ENCODE measurements at regions not wholly inside any gene's neighbourhood (a gene's known extent, or its start where the extent isn't known, plus 50 kb on each side); places are given as distances from the start of the nearest gene placed in this dataset.
"Not testable (repeated sequence)": the region's sequence is repeated elsewhere in the genome, so short reads cannot be mapped to it uniquely, and the experiment has no call there.

DNA sequence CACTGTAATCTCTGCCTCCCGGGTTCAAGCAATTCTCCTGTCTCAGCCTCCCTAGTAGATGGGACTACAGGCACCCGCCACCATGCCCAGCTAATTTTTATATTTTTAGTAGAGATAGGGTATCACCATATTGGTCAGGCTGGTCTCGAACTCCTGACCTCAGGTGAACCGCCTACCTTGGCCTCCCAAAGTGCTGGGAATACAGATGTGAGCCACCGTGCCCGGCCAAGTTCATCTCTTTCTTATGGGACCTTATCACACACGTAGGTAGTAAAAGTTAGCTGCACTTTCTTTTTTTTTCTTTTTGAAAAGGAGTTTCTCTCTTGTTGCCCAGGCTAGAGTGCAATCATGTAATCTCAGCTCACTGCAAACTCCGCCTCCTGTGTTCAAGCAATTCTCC, 569.9 kb upstream of the CNTNAP5 start:
- not testable (repeated sequence) for H2AK5ac ChIP-seq (ENCODE audit: low read length); H3K18ac ChIP-seq (ENCODE audit: low read length); H4K5ac ChIP-seq (ENCODE audit: low read length); H3K27ac ChIP-seq (ENCODE audit: low read depth, low read length); H3K4me2 ChIP-seq (ENCODE audit: low read length); H3K4me3 ChIP-seq (ENCODE audit: low read length); DNase-seq; H3K23ac ChIP-seq (ENCODE audit: low read length); H2BK5ac ChIP-seq (ENCODE audit: low read length); H4K8ac ChIP-seq (ENCODE audit: low read depth, low read length); H3K4ac ChIP-seq (ENCODE audit: low read depth, low read length); H3K9ac ChIP-seq (ENCODE audit: low read length); H2BK120ac ChIP-seq (ENCODE audit: low read depth, low read length); H3K79me2 ChIP-seq (ENCODE audit: control insufficient read depth, insufficient read depth, low read length); H3K27me3 ChIP-seq (ENCODE audit: insufficient read depth, low read length, poor library complexity); H3K56ac ChIP-seq (ENCODE audit: low read length); H3K36me3 ChIP-seq (ENCODE audit: control insufficient read depth, insufficient read depth, low read length); H3K4me1 ChIP-seq (ENCODE audit: control insufficient read depth, low read depth, low read length); H2BK15ac ChIP-seq (replicated peaks; ENCODE audit: low read depth); H3K79me1 ChIP-seq (ENCODE audit: low read length)
- no CpG with 5 or more reads among the region's 8 CpGs for whole genome bisulfite sequencing (ENCODE audit: extremely low coverage, insufficient coverage, low lambda C conversion rate)

DNA sequence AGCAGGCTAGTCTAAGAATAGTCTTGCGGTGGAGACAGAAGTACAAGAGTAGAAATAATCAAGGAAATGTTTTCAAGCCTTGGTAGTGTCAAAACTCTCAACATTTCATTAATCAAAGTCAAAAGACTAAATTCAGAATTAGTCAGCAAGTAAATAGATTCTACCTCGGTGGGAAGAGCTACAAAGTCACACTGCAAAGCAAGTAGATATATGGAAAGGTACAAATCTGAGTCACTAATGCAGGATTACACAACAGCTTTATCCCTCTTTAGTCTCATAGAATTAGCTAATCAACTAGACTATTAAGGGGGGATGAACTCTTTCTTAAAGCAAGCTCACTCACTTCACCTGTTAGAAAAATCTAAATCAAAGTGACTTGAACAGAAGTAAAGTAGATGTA, 568.7 kb upstream of the CNTNAP5 start:
- Histone ChIP-seq H3K79me1 (ENCODE audit: low read length) (no peaks in the 10 kb centered on the region), H2BK5ac (ENCODE audit: low read length) (no peak overlapping the region), H4K5ac (ENCODE audit: low read length) (no peak overlapping the region), H3K36me3 (ENCODE audit: control insufficient read depth, insufficient read depth, low read length) (no peaks in the 10 kb centered on the region), H2AK5ac (ENCODE audit: low read length) (no peak overlapping the region), H3K56ac (ENCODE audit: low read length) (no peak overlapping the region), H3K4me2 (ENCODE audit: low read length) (no peak overlapping the region), H3K23ac (ENCODE audit: low read length) (no peak overlapping the region), H4K8ac (ENCODE audit: low read depth, low read length) (no peak overlapping the region), H3K9ac (ENCODE audit: low read length) (no peak overlapping the region), H2BK15ac (replicated peaks; ENCODE audit: low read depth) (no peak overlapping the region), H3K18ac (ENCODE audit: low read length) (no peak overlapping the region), H3K79me2 (ENCODE audit: control insufficient read depth, insufficient read depth, low read length) (no peaks in the 10 kb centered on the region), H3K4me1 (ENCODE audit: control insufficient read depth, low read depth, low read length) (no peaks in the 10 kb centered on the region), H2BK120ac (ENCODE audit: low read depth, low read length) (no peak overlapping the region), H3K4ac (ENCODE audit: low read depth, low read length) (no peak overlapping the region), H3K4me3 (ENCODE audit: low read length) (no peak overlapping the region), H3K27me3 (ENCODE audit: insufficient read depth, low read length, poor library complexity) (no peaks in the 10 kb centered on the region), H3K27ac (ENCODE audit: low read depth, low read length) (no peak overlapping the region)
- DNase-seq = no peak
- WGBS (ENCODE audit: extremely low coverage, insufficient coverage, low lambda C conversion rate) = no CpG with 5 or more reads among the region's 2 CpGs

DNA sequence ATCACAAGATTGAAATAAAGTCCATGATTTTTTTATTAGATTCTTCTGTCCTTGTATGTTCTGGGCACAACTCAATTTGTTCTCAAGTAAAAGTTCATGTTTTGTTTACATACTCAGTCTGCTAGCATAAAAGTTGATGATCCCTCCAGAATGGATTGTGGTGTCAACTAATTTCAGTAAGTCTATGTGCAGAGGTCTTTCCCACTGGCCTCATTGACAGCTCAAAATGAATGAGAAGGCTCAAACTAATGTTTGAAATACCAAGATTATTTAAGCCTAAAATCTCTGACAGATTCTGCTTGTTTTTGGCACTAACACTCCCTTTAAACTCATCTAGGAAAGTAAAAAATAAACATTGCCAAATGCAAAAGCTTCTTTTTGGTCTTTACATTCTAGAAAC, 561.2 kb upstream of the CNTNAP5 start:
- H3K18ac ChIP-seq (ENCODE audit: low read length) = no peak overlapping the region
- H3K79me2 ChIP-seq (ENCODE audit: control insufficient read depth, insufficient read depth, low read length) = no peaks in the 10 kb centered on the region
- no peak overlapping the region for H2AK5ac ChIP-seq (ENCODE audit: low read length)
- no peak overlapping the region for H3K23ac ChIP-seq (ENCODE audit: low read length)
- no peaks in the 10 kb centered on the region for H3K36me3 ChIP-seq (ENCODE audit: control insufficient read depth, insufficient read depth, low read length)
- no peak overlapping the region for H3K4me2 ChIP-seq (ENCODE audit: low read length)
- no peak overlapping the region for H2BK15ac ChIP-seq (replicated peaks; ENCODE audit: low read depth)
- H3K4ac ChIP-seq (ENCODE audit: low read depth, low read length) = no peak overlapping the region
- no peak overlapping the region for H3K27ac ChIP-seq (ENCODE audit: low read depth, low read length)
- no peaks in the 10 kb centered on the region for H3K79me1 ChIP-seq (ENCODE audit: low read length)
- no peak overlapping the region for H2BK5ac ChIP-seq (ENCODE audit: low read length)
- H3K9ac ChIP-seq (ENCODE audit: low read length) = no peak overlapping the region
- H3K27me3 ChIP-seq (ENCODE audit: insufficient read depth, low read length, poor library complexity) = no peaks in the 10 kb centered on the region
- H2BK120ac ChIP-seq (ENCODE audit: low read depth, low read length) = no peak overlapping the region
- no peak overlapping the region for H3K56ac ChIP-seq (ENCODE audit: low read length)
- no peak overlapping the region for H4K5ac ChIP-seq (ENCODE audit: low read length)
- H3K4me1 ChIP-seq (ENCODE audit: control insufficient read depth, low read depth, low read length) = no peaks in the 10 kb centered on the region
- DNase-seq = no peak
- H4K8ac ChIP-seq (ENCODE audit: low read depth, low read length) = no peak overlapping the region
- no peak overlapping the region for H3K4me3 ChIP-seq (ENCODE audit: low read length)

DNA sequence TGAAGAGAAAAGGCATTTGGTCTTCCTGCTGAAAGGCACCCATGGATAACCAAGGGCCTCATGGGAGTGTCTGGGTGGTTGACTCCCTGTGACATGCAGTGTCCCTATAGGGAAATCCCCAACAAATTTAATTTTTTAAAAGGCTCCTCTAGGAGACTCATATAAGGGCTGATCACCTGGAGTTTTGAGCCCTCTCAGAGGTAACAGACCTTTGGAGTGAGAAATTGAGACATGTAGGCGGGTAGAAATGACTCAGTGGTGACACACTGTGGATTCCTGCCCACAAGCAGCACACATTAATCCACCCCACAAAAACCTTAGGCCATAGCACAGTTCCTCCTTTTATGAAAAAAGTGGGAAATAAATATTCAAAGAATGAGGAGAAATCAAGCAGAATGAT, 557.0 kb upstream of the CNTNAP5 start:
- WGBS (ENCODE audit: extremely low coverage, insufficient coverage, low lambda C conversion rate) = no CpG with 5 or more reads among the region's 1 CpG
- no peak overlapping the region for H4K8ac ChIP-seq (ENCODE audit: low read depth, low read length)
- H2BK15ac ChIP-seq (replicated peaks; ENCODE audit: low read depth) = no peak overlapping the region
- no peak overlapping the region for H3K4ac ChIP-seq (ENCODE audit: low read depth, low read length)
- H2BK120ac ChIP-seq (ENCODE audit: low read depth, low read length) = no peak overlapping the region
- no peak overlapping the region for H2BK5ac ChIP-seq (ENCODE audit: low read length)
- H3K4me2 ChIP-seq (ENCODE audit: low read length) = no peak overlapping the region
- DNase-seq = no peak
- H3K4me3 ChIP-seq (ENCODE audit: low read length) = no peak overlapping the region
- H3K18ac ChIP-seq (ENCODE audit: low read length) = no peak overlapping the region
- H3K79me1 ChIP-seq (ENCODE audit: low read length) = no peaks in the 10 kb centered on the region
- H3K27ac ChIP-seq (ENCODE audit: low read depth, low read length) = no peak overlapping the region
- H3K4me1 ChIP-seq (ENCODE audit: control insufficient read depth, low read depth, low read length) = no peaks in the 10 kb centered on the region
- no peak overlapping the region for H2AK5ac ChIP-seq (ENCODE audit: low read length)
- no peak overlapping the region for H4K5ac ChIP-seq (ENCODE audit: low read length)
- no peak overlapping the region for H3K9ac ChIP-seq (ENCODE audit: low read length)
- no peak overlapping the region for H3K23ac ChIP-seq (ENCODE audit: low read length)
- H3K27me3 ChIP-seq (ENCODE audit: insufficient read depth, low read length, poor library complexity) = no peaks in the 10 kb centered on the region
- no peaks in the 10 kb centered on the region for H3K79me2 ChIP-seq (ENCODE audit: control insufficient read depth, insufficient read depth, low read length)
- H3K36me3 ChIP-seq (ENCODE audit: control insufficient read depth, insufficient read depth, low read length) = no peaks in the 10 kb centered on the region
- H3K56ac ChIP-seq (ENCODE audit: low read length) = no peak overlapping the region

DNA sequence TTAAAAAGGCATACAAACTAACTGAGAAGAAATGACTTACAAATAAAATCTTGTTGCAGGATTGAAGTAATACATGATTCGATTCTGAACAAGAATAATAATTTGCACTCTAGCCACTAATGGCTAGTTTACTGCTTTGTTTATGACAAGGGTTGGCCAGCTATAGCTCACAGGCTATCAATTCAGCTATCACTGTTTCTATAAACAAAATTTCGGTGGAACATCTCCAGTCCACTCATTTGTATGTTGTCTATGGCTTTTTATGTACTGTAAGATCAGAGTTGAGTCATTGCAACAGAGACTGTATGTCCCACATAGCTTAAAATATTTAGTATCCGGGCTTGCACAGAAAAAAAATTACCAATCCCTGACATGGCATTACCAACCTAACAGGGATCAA, 543.7 kb upstream of the CNTNAP5 start:
- Histone ChIP-seq H3K9ac (ENCODE audit: low read length) (no peak overlapping the region), H3K79me1 (ENCODE audit: low read length) (no peaks in the 10 kb centered on the region), H4K5ac (ENCODE audit: low read length) (no peak overlapping the region), H2AK5ac (ENCODE audit: low read length) (no peak overlapping the region), H3K27ac (ENCODE audit: low read depth, low read length) (no peak overlapping the region), H3K4ac (ENCODE audit: low read depth, low read length) (no peak overlapping the region), H3K23ac (ENCODE audit: low read length) (no peak overlapping the region), H3K4me1 (ENCODE audit: control insufficient read depth, low read depth, low read length) (no peaks in the 10 kb centered on the region), H4K8ac (ENCODE audit: low read depth, low read length) (no peak overlapping the region), H3K4me3 (ENCODE audit: low read length) (no peak overlapping the region), H3K4me2 (ENCODE audit: low read length) (no peak overlapping the region), H2BK5ac (ENCODE audit: low read length) (no peak overlapping the region), H2BK15ac (replicated peaks; ENCODE audit: low read depth) (no peak overlapping the region), H3K79me2 (ENCODE audit: control insufficient read depth, insufficient read depth, low read length) (no peaks in the 10 kb centered on the region), H3K56ac (ENCODE audit: low read length) (no peak overlapping the region), H3K27me3 (ENCODE audit: insufficient read depth, low read length, poor library complexity) (no peaks in the 10 kb centered on the region), H3K18ac (ENCODE audit: low read length) (no peak overlapping the region), H2BK120ac (ENCODE audit: low read depth, low read length) (no peak overlapping the region), H3K36me3 (ENCODE audit: control insufficient read depth, insufficient read depth, low read length) (no peaks in the 10 kb centered on the region)
- no peak for DNase-seq
- WGBS (ENCODE audit: extremely low coverage, insufficient coverage, low lambda C conversion rate) = no CpG with 5 or more reads among the region's 3 CpGs

DNA sequence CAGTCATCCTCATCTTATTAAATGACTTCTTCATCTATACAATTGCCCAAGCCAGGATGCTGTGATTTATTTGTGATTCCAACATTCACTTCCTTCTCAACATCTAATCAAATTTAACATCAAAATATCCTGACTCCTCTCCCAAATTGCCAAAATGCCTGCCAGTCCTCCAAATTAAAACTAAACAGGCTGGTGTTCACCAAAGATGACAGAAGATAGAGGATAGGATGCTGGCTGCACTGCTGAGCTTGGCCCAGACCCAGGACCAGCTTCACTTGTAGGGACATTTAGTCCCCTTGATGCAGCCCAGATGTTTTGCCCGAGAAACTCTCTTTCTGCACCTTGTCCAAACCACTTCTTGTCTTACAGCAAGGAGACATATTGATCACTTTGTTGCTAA, 540.0 kb upstream of the CNTNAP5 start:
- H3K4ac ChIP-seq (ENCODE audit: low read depth, low read length) = no peak overlapping the region
- no peak overlapping the region for H4K8ac ChIP-seq (ENCODE audit: low read depth, low read length)
- no peak overlapping the region for H2BK15ac ChIP-seq (replicated peaks; ENCODE audit: low read depth)
- no peaks in the 10 kb centered on the region for H3K36me3 ChIP-seq (ENCODE audit: control insufficient read depth, insufficient read depth, low read length)
- no peaks in the 10 kb centered on the region for H3K79me1 ChIP-seq (ENCODE audit: low read length)
- H2BK5ac ChIP-seq (ENCODE audit: low read length) = no peak overlapping the region
- H3K56ac ChIP-seq (ENCODE audit: low read length) = no peak overlapping the region
- H3K18ac ChIP-seq (ENCODE audit: low read length) = no peak overlapping the region
- no peak for DNase-seq
- no peak overlapping the region for H3K4me2 ChIP-seq (ENCODE audit: low read length)
- no peaks in the 10 kb centered on the region for H3K4me1 ChIP-seq (ENCODE audit: control insufficient read depth, low read depth, low read length)
- no peak overlapping the region for H3K23ac ChIP-seq (ENCODE audit: low read length)
- H2AK5ac ChIP-seq (ENCODE audit: low read length) = no peak overlapping the region
- H3K27me3 ChIP-seq (ENCODE audit: insufficient read depth, low read length, poor library complexity) = no peaks in the 10 kb centered on the region
- no peaks in the 10 kb centered on the region for H3K79me2 ChIP-seq (ENCODE audit: control insufficient read depth, insufficient read depth, low read length)
- no peak overlapping the region for H3K4me3 ChIP-seq (ENCODE audit: low read length)
- H3K9ac ChIP-seq (ENCODE audit: low read length) = no peak overlapping the region
- WGBS (ENCODE audit: extremely low coverage, insufficient coverage, low lambda C conversion rate) = no CpG with 5 or more reads among the region's 1 CpG
- H3K27ac ChIP-seq (ENCODE audit: low read depth, low read length) = no peak overlapping the region
- no peak overlapping the region for H2BK120ac ChIP-seq (ENCODE audit: low read depth, low read length)
- no peak overlapping the region for H4K5ac ChIP-seq (ENCODE audit: low read length)

Measured in mesendoderm (in vitro differentiated cells).